GM12878 (cell line): ENCODE measurements at regions not wholly inside any gene's neighbourhood (a gene's known extent, or its start where the extent isn't known, plus 50 kb on each side); places are given as distances from the start of the nearest gene placed in this dataset.

Source experiments
- ATAC-seq: fragments of 200-7000 bp; cut with Tn5 transposase; 3 replicates; pipeline ENCODE4 v1.9.1; 2020; ENCODE audit warnings: mild to moderate bottlenecking, moderate library complexity
- BruUV-seq: library from RNA; stranded (reverse); fragments of 400-500 nt; replicated peaks from 2 replicates; lab custom pipeline; 2021; lab: Mats Ljungman, UMichigan
- CTCF ChIA-PET: fragments of 300-600 bp; sonication (Branson Sonifier 250); formaldehyde crosslinking; extraction: SDS; loops from one replicate; lab custom pipeline; 2021; ENCODE audit warnings: inconsistent platforms; lab: Yijun Ruan, JAX
- POLR2A ChIA-PET: fragments of 350-600 bp; formaldehyde crosslinking; extraction: SDS; loops from one replicate; lab custom pipeline; 2021; ENCODE audit warnings: inconsistent platforms; lab: Charles Lee
- RAD21 ChIA-PET: fragments of 300-600 bp; sonication (Branson Sonifier 250); formaldehyde crosslinking; loops from one replicate; lab custom pipeline; 2023; ENCODE audit warnings: antibody characterized with exemption; ENCODE audit not compliant: unreplicated experiment; lab: Charles Lee
- SMC1A ChIA-PET: fragments of 300-600 bp; sonication (Branson Sonifier 250); formaldehyde crosslinking; loops from one replicate; lab custom pipeline; 2023; ENCODE audit not compliant: unreplicated experiment, uncharacterized antibody; lab: Charles Lee
- DNase-seq: peaks from one replicate; pipeline ENCODE4 v3.0.0-alpha.2; 2011; ENCODE audit warnings: low read depth, low spot score
- FAIRE-seq: peaks from 3 replicates; lab custom pipeline; 2011; peaks lifted over from hg19 to GRCh38; lab: Jason Lieb, UNC
- H2AFZ ChIP-seq: 2 replicates; pipeline ENCODE4 v1.6.0; 2011; ENCODE audit warnings: low read depth, low read length, control low read depth; ENCODE audit not compliant: control insufficient read depth
- H3K27ac ChIP-seq: 2 replicates; pipeline ENCODE4 v1.5.1; 2011; ENCODE audit warnings: control low read depth; ENCODE audit not compliant: control insufficient read depth, insufficient read depth
- H3K27me3 ChIP-seq, 2 experiments: replicated peaks in 1 of 2; 2 replicates each; pipeline versions ENCODE4 v1.6.0 to v1.6.1; 2011; ENCODE audit warnings: low read length in 1 of 2; ENCODE audit not compliant: control insufficient read depth in 2 of 2, insufficient read depth in 2 of 2
- H3K36me3 ChIP-seq, 2 experiments: 2 replicates each; pipeline ENCODE4 v1.5.1; 2011; ENCODE audit warnings: low read length in 1 of 2; ENCODE audit not compliant: control insufficient read depth in 2 of 2, insufficient read depth in 2 of 2
- H3K4me1 ChIP-seq: 2 replicates; pipeline ENCODE4 v1.6.1; 2011; ENCODE audit warnings: mild to moderate bottlenecking, low read length, moderate library complexity, mixed read lengths; ENCODE audit not compliant: control insufficient read depth, insufficient read depth
- H3K4me2 ChIP-seq: 2 replicates; pipeline ENCODE4 v1.6.0; 2011; ENCODE audit warnings: control low read depth; ENCODE audit not compliant: control insufficient read depth, insufficient read depth
- H3K4me3 ChIP-seq: fragments of 200-600 bp; sonication (generic); 2 replicates; pipeline ENCODE4 v1.5.1; 2016
- H3K79me2 ChIP-seq: 2 replicates; pipeline ENCODE4 v1.6.0; 2011; ENCODE audit warnings: low read length; ENCODE audit not compliant: control insufficient read depth, insufficient read depth
- H3K9ac ChIP-seq: 2 replicates; pipeline ENCODE4 v1.8.0; 2011; ENCODE audit warnings: low read length, control low read depth, mixed read lengths; ENCODE audit not compliant: control insufficient read depth, insufficient read depth
- H3K9me3 ChIP-seq: replicated peaks from 3 replicates; pipeline ENCODE4 v1.5.1; 2011; ENCODE audit warnings: mild to moderate bottlenecking, low read length; ENCODE audit not compliant: control insufficient read depth, insufficient read depth
- H4K20me1 ChIP-seq: 2 replicates; pipeline ENCODE4 v1.6.0; 2011; ENCODE audit not compliant: control insufficient read depth, insufficient read depth
- CBFB ChIP-seq: IDR thresholded peaks from 2 replicates; pipeline ENCODE4 v1.6.1; 2016; ENCODE audit warnings: antibody characterized with exemption, low read depth
- E2F4 ChIP-seq: IDR thresholded peaks from 2 replicates; pipeline ENCODE4 v1.6.1; 2012; ENCODE audit warnings: low read depth, low read length, improper control_type of control experiment
- EGR1 ChIP-seq, 2 experiments: IDR thresholded peaks; 1 replicate in 1 of 2; 2 replicates in 1 of 2; pipeline ENCODE4 v1.6.1; 2011 to 2012; ENCODE audit warnings: low read depth in 2 of 2, low read length in 2 of 2, borderline replicate concordance in 1 of 2, mild to moderate bottlenecking in 1 of 2, moderate library complexity in 1 of 2
- ESRRA ChIP-seq: IDR thresholded peaks from 2 replicates; pipeline ENCODE4 v1.6.1; 2012; ENCODE audit warnings: mild to moderate bottlenecking, low read length, improper control_type of control experiment
- GATAD2B ChIP-seq: fragments of 450-650 bp; conservative IDR thresholded peaks from 2 replicates; pipeline ENCODE4 v1.6.1; 2017; ENCODE audit warnings: low read depth, mild to moderate bottlenecking, moderate library complexity
- IKZF1 ChIP-seq: fragments of 450-650 bp; conservative IDR thresholded peaks from 2 replicates; pipeline ENCODE4 v1.6.1; 2017; ENCODE audit warnings: antibody characterized with exemption, mild to moderate bottlenecking
- MYC ChIP-seq: IDR thresholded peaks from 2 replicates; pipeline ENCODE4 v1.6.1; 2011; ENCODE audit warnings: mild to moderate bottlenecking, low read length, moderate library complexity, inconsistent platforms; ENCODE audit not compliant: insufficient read depth, insufficient replicate concordance, insufficient read length, severe bottlenecking
- NFYA ChIP-seq: IDR thresholded peaks from 2 replicates; pipeline ENCODE4 v1.6.1; 2011; ENCODE audit warnings: low read depth, mild to moderate bottlenecking, low read length, improper control_type of control experiment, borderline replicate concordance
- RAD51 ChIP-seq: fragments of 450-650 bp; IDR thresholded peaks from 2 replicates; pipeline ENCODE4 v1.6.1; 2016; ENCODE audit warnings: moderate library complexity, mild to moderate bottlenecking, inconsistent platforms
- RUNX3 ChIP-seq: IDR thresholded peaks from 2 replicates; pipeline ENCODE4 v1.6.1; 2012; ENCODE audit warnings: low read length, inconsistent platforms
- SREBF2 ChIP-seq: IDR thresholded peaks from 2 replicates; pipeline ENCODE4 v1.6.1; 2012; ENCODE audit warnings: mild to moderate bottlenecking, low read length
- STAT3 ChIP-seq: IDR thresholded peaks from 2 replicates; pipeline ENCODE4 v1.6.1; 2011; ENCODE audit warnings: low read depth, low read length, improper control_type of control experiment
- TARDBP ChIP-seq: IDR thresholded peaks from 2 replicates; pipeline ENCODE4 v1.6.1; 2016; ENCODE audit warnings: borderline replicate concordance
- YBX1 ChIP-seq: fragments of 450-650 bp; IDR thresholded peaks from 2 replicates; pipeline ENCODE4 v1.6.1; 2016; ENCODE audit warnings: antibody characterized with exemption
- WGBS: methylation state at CpG from one replicate; pipeline ENCODE4 v1.1.6; 2016; ENCODE audit warnings: low lambda C conversion rate; ENCODE audit not compliant: insufficient replicate concordance, insufficient coverage; ENCODE audit errors: missing lambda C conversion rate; 5-methylcytosine and 5-hydroxymethylcytosine counted together
- in situ Hi-C: fragments of 300-500 bp; cut with MboI; formaldehyde crosslinking; loops from 9 replicates; pipeline ENCODE4 v1.14.3; 2018; ENCODE audit warnings: mixed read lengths
- intact Hi-C: fragments of 100-400 bp; cut with micrococcal nuclease; formaldehyde crosslinking; loops from one replicate; pipeline ENCODE4 v1.14.2; 2022; ENCODE audit not compliant: unreplicated experiment
- TF ChIP-seq, protein P1 (sequence below): fragments of 450-650 bp; IDR thresholded peaks from 2 replicates; pipeline ENCODE4 v1.6.1; 2016; ENCODE audit warnings: mild to moderate bottlenecking
- TF ChIP-seq, protein P2 (sequence below): fragments of 450-650 bp; formaldehyde crosslinking; IDR thresholded peaks from 2 replicates; pipeline ENCODE4 v1.4.0; 2022; ENCODE audit warnings: mild to moderate bottlenecking, moderate library complexity

- TF ChIP-seq, protein P1, sequence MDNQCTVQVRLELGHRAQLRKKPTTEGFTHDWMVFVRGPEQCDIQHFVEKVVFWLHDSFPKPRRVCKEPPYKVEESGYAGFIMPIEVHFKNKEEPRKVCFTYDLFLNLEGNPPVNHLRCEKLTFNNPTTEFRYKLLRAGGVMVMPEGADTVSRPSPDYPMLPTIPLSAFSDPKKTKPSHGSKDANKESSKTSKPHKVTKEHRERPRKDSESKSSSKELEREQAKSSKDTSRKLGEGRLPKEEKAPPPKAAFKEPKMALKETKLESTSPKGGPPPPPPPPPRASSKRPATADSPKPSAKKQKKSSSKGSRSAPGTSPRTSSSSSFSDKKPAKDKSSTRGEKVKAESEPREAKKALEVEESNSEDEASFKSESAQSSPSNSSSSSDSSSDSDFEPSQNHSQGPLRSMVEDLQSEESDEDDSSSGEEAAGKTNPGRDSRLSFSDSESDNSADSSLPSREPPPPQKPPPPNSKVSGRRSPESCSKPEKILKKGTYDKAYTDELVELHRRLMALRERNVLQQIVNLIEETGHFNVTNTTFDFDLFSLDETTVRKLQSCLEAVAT: no peak
- TF ChIP-seq MYC: no peak
- no peak for TF ChIP-seq EGR1 (IDR thresholded peaks at IDR 0.05; ENCODE audit: borderline replicate concordance in 1 of 2, low read depth in 2 of 2, low read length in 2 of 2)
Measured at GRCh38 chr21:19320291-19320690, 916.7 kb upstream of the TMPRSS15 start (continued).

DNA sequence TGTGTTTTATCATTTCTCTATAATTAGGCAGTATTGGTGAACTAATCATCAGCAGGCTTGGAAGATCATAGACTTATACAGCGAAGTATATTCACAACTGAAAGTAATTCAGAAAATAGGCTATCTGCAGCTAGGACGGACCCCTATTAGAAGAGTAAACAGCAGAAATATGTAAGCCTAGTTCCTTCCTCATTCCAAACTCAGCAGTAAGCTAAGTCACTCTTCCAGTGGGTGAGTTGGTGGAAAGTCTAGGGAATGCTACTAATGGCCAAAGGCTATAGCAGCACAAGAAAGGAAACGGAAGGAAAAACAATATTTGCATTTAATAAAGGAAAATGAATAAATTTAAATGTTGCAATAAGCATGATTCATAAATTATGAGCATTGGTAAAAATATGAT lies 918.1 kb upstream of the TMPRSS15 start:
- BruUV-seq: no TSS peak
- no peak for FAIRE-seq
- no peak for TF ChIP-seq NFYA
- no peak for TF ChIP-seq YBX1
- TF ChIP-seq STAT3: no peak
- TF ChIP-seq CBFB: no peak
- TF ChIP-seq IKZF1: no peak
- no peak for TF ChIP-seq TARDBP
- TF ChIP-seq GATAD2B: no peak
- TF ChIP-seq, protein P2, sequence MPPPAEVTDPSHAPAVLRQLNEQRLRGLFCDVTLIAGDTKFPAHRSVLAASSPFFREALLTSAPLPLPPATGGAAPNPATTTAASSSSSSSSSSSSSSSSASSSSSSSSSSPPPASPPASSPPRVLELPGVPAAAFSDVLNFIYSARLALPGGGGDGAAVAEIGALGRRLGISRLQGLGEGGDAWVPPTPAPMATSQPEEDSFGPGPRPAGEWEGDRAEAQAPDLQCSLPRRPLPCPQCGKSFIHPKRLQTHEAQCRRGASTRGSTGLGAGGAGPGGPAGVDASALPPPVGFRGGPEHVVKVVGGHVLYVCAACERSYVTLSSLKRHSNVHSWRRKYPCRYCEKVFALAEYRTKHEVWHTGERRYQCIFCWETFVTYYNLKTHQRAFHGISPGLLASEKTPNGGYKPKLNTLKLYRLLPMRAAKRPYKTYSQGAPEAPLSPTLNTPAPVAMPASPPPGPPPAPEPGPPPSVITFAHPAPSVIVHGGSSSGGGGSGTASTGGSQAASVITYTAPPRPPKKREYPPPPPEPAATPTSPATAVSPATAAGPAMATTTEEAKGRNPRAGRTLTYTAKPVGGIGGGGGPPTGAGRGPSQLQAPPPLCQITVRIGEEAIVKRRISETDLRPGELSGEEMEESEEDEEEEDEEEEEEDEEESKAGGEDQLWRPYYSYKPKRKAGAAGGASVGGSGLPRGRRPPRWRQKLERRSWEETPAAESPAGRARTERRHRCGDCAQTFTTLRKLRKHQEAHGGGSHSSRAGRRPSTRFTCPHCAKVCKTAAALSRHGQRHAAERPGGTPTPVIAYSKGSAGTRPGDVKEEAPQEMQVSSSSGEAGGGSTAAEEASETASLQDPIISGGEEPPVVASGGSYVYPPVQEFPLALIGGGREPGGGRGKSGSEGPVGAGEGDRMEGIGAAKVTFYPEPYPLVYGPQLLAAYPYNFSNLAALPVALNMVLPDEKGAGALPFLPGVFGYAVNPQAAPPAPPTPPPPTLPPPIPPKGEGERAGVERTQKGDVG: no peak
- TF ChIP-seq SREBF2: no peak
- no peak for TF ChIP-seq E2F4
- TF ChIP-seq RAD51: no peak
- no peak for TF ChIP-seq ESRRA
- TF ChIP-seq RUNX3: no peak

More for the DNA sequence above, 918.1 kb upstream of the TMPRSS15 start:
- ATAC-seq: no peak
- H3K9me3 ChIP-seq: no peaks in the 10 kb centered on the region; the same call in 2 of the 3 replicates
- H3K4me2 ChIP-seq: no peak overlapping the region
- no peaks in the 10 kb centered on the region for H4K20me1 ChIP-seq
- H3K27ac ChIP-seq: no peak overlapping the region
- H2AFZ ChIP-seq: no peak overlapping the region
- RAD21 ChIA-PET: interaction anchor here (0.8 to 1.1 kb wide), 3 partner anchors 61 to 719 kb away, joined by 3 to 4 read pairs (median 3); no protein-coding TSS in a partner anchor
- in situ Hi-C loops: no loop called here
- no peak for DNase-seq
- CTCF ChIA-PET: interaction anchor here (0.5 to 1.9 kb wide), 3 partner anchors 26 to 719 kb away, joined by 3 to 8 read pairs (median 5); no protein-coding TSS in a partner anchor
- no peaks in the 10 kb centered on the region for H3K4me1 ChIP-seq
- H3K79me2 ChIP-seq: no peaks in the 10 kb centered on the region
- no peak overlapping the region for H3K9ac ChIP-seq
- no peaks in the 10 kb centered on the region for H3K36me3 ChIP-seq
- SMC1A ChIA-PET: interaction anchor here (0.7 to 1.8 kb wide), 11 partner anchors 11 to 1122 kb away, joined by 3 to 6 read pairs (median 4); no protein-coding TSS in a partner anchor
- POLR2A ChIA-PET: no interaction called here
- WGBS: 13% methylated on average over 3 of the region's 3 CpGs
- H3K27me3 ChIP-seq: no peaks in the 10 kb centered on the region
- intact Hi-C loops: no loop called here
- H3K4me3 ChIP-seq: no peak overlapping the region
